Brain microvascular endothelial cell (primary cell): ENCODE measurements at regions not wholly inside any gene's neighbourhood (a gene's known extent, or its start where the extent isn't known, plus 50 kb on each side); places are given as distances from the start of the nearest gene placed in this dataset.

ENCODE experiments used
- DNase-seq: peaks from one replicate; pipeline ENCODE4 v3.0.0-alpha.2; 2020
- H3K27ac ChIP-seq: fragments of 250-450 bp; sonication (Bioruptor Pico); 2 replicates; pipeline ENCODE4 v1.5.1; 2020; ENCODE audit warnings: mild to moderate bottlenecking, moderate library complexity
- H3K27me3 ChIP-seq: fragments of 250-450 bp; sonication (Bioruptor Pico); replicated peaks from 2 replicates; pipeline ENCODE4 v1.5.1; 2020; ENCODE audit warnings: mild to moderate bottlenecking
- H3K36me3 ChIP-seq: fragments of 250-450 bp; sonication (Bioruptor Pico); replicated peaks from 2 replicates; pipeline ENCODE4 v1.5.1; 2020; ENCODE audit warnings: mild to moderate bottlenecking
- H3K4me3 ChIP-seq: 2 replicates; pipeline ENCODE4 v1.5.1; 2011; ENCODE audit warnings: low read depth, mild to moderate bottlenecking, control low read depth, low read length, moderate library complexity
- CTCF ChIP-seq: IDR thresholded peaks from 2 replicates; pipeline ENCODE4 v1.5.1; 2011; ENCODE audit warnings: low read depth, mild to moderate bottlenecking, moderate library complexity, low read length, control low read depth, inconsistent platforms; ENCODE audit errors: missing control alignments
- in situ Hi-C: cut with HindIII; loops from 2 replicates; pipeline ENCODE4 v1.10.0; 2017; ENCODE audit warnings: low sequenced_read_pairs, low pct_ligation_motif_present

DNA sequence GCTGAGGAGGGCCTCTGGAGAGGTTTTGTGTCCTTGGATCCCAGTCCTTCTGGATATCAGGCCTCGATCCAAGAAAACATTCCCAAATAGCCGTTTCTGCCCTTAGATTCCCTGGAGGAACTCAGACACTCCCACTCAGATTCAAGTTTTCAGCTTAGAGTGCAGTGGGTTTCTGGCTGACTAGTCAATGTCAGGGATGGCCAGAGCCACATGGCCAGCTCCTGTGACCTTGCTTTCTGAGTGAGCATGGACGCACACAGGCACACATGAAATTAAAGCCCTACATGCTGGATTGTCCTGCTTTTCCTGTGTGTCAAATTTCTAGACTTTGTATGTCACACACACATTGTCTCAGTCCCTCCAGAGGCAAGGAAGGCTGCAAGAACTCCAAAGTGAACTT is 86.2 kb downstream of the TNFAIP2 start:
- no peaks in the 10 kb centered on the region for H3K36me3 ChIP-seq
- no peak for DNase-seq
- in situ Hi-C loops = no loop called here
- no peak for TF ChIP-seq CTCF
- H3K27ac ChIP-seq = no peak overlapping the region
- peaks cover 13% of the 10 kb centered on the region for H3K27me3 ChIP-seq
- H3K4me3 ChIP-seq = no peak overlapping the region

- TF ChIP-seq CTCF = no peak
- H3K27me3 ChIP-seq = peaks cover 4% of the 10 kb centered on the region
- no peaks in the 10 kb centered on the region for H3K36me3 ChIP-seq
- no peak for DNase-seq
- H3K27ac ChIP-seq = no peak overlapping the region
- no peak overlapping the region for H3K4me3 ChIP-seq
- in situ Hi-C loops = no loop called here
These were observed 90.1 kb downstream of the TNFAIP2 start for GRCh38 chr14:103213331-103213730.

GRCh38 chr14:103214461-103214958 is 91.2 kb downstream of the TNFAIP2 start:
- H3K27me3 ChIP-seq = peaks cover 4% of the 10 kb centered on the region
- in situ Hi-C loops = no loop called here

DNA sequence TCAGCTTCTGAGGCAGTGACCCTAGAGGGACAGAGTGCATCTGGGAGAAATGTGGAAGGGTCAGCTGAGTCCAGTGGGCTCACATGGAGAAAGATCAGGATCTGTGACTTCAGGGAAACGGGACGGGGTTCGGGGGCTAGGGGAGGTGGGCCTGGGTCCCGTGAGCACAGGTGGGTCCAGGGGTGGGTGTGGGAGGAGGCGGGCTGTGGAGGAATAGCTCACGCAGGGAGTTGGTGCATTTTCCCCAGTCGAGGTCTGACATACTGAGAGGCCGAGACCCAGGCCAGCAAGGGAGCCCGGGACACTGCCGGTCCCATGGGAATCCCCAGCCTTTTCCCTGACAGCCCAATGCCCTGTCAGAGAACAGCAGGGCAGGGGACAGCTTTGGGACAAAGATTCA is 93.1 kb downstream of the TNFAIP2 start:
- in situ Hi-C loops = no loop called here

More at GRCh38 chr14:103214461-103214958, 91.2 kb downstream of the TNFAIP2 start:
- DNase-seq = no peak
- H3K4me3 ChIP-seq = no peak overlapping the region
- H3K27ac ChIP-seq = no peak overlapping the region
- no peaks in the 10 kb centered on the region for H3K36me3 ChIP-seq
- no peak for TF ChIP-seq CTCF

DNA sequence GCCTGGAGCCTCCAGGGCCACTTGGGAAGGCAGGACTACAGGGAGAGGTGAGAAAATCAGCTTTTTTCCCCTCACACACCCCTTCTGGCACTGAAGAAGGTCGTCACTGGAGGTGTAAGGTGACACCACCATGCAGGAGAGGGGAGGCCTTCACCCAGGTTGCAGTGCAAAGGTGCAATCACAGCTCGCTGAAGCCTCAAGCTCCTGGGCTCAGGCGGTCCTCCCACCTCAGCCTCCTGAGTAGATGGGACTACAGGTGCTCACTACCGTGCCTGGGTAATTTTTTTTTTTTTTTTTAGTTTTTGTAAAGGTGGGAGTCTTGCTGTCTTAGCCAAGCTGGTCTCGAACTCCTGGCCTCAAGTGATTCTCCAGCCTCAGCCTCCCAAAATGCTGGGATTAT is 93.6 kb downstream of the TNFAIP2 start:
- H3K27me3 ChIP-seq = peaks cover 14% of the 10 kb centered on the region
- no peak for DNase-seq
- no peak overlapping the region for H3K27ac ChIP-seq
- H3K4me3 ChIP-seq = no peak overlapping the region
- in situ Hi-C loops = no loop called here
- TF ChIP-seq CTCF = no peak
- H3K36me3 ChIP-seq = no peaks in the 10 kb centered on the region

More for the DNA sequence above, 93.1 kb downstream of the TNFAIP2 start:
- no peak for DNase-seq
- H3K4me3 ChIP-seq = no peak overlapping the region
- H3K27ac ChIP-seq = no peak overlapping the region
- TF ChIP-seq CTCF = no peak
- H3K27me3 ChIP-seq = peaks cover 10% of the 10 kb centered on the region
- H3K36me3 ChIP-seq = no peaks in the 10 kb centered on the region

- Histone ChIP-seq H3K27me3 (peaks cover 19% of the 10 kb centered on the region), H3K4me3 (no peak overlapping the region), H3K27ac (no peak overlapping the region), H3K36me3 (no peaks in the 10 kb centered on the region)
- in situ Hi-C loops = no loop called here
- DNase-seq = no peak
- no peak for TF ChIP-seq CTCF
These were observed 94.3 kb downstream of the TNFAIP2 start for GRCh38 chr14:103217538-103217937.
